ENCODE measurements at regions not wholly inside any gene's neighbourhood (a gene's known extent, or its start where the extent isn't known, plus 50 kb on each side); places are given as distances from the start of the nearest gene placed in this dataset.

DNA sequence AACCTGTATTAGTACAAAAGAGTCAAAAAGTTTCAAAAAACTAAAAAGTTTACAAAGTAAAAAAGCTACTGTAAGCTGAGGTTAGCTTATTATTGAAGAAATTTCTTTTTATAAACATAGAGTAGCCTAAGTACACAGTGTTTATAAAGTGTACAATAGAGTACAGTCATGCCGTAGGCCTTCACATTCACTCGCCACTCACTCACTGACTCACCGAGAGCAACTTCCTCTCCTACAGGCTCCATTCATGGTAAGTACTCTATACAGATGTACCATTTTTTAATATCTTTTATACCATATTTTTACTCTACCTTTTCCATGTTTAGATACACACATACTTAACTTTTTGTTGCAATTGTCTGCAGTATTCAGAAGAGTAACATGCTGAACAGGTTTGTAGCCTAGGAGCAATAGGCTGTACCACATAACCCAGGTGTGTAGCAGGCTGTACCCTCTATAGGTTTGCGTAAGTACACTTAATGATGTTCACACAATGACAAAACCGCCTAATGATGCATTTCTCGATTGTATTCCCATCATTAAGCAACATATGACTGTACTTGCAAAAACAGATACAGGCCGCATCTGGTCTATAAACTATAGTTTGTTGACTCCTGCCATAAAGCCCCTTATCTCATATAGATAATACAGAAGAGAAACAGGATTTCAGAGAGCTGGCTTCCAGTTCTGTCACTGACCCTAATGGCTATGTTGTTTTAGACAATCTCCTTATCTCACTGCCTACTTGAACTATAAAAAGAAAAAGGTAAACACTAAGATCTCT is 438.8 kb downstream of the HTR7 start:
- peak; percentile 84 for DNase-seq

- no peak for DNase-seq
Measured at GRCh38 chr10:90420637-90421318, 437.1 kb downstream of the HTR7 start.

DNA sequence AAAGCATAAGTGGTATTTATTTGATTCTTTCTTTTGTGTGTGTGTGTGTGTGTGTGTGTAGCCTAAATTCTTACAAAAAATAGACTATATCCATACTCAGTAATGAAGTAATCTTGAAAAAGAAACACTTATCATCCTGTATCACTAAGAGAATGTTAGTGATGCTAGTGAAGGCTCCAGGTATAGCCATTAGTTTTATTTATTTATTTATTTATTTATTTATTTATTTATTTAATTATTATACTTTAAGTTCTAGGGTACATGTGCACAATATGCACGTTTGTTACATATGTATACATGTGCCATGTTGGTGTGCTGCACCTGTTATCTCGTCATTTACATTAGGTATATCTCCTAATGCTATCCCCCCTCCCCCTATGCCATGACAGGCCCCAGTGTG is 436.0 kb downstream of the HTR7 start:
- DNase-seq, result no peak

- peak; percentile 33 for DNase-seq
Measured at GRCh38 chr10:90424730-90425129, 433.1 kb downstream of the HTR7 start.

DNA sequence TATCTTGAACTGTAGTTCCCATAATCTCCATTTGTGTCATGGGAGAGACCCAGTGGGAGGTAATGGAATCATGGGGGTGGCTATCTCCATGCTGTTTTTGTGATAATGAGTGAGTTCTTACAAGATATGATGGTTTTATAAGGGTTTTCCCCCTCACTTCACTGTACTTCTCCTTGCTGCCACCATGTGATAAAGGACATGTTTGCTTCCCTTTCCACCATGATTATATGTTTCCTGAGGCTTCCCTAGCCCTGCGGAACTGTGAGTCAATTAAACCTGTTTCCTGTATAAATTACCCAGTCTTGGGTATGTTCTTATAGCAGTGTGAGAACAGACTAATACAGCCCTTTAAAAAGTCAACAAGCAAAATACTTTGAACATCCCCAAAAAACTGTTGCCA is 427.7 kb downstream of the HTR7 start:
- DNase-seq, result no peak

DNA sequence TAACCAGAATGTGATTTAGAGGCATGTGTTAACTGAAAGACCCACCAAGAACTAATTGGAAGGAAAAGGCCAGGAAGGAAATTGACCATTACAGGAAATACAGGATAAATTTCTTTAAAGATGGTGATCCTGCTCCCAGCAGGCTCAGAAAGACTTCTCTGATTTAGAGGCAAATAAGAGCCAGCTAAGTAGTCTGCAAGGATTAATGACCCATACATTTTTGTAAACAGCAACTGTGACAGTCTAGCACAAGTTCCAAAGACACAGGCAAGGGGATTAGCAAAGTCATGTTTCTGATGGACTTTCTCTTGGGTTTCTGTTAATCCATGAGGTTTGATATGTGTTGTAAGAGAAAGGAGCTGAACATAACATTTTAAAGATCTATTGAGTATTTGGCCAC is 425.0 kb downstream of the HTR7 start:
- no peak for DNase-seq

DNA sequence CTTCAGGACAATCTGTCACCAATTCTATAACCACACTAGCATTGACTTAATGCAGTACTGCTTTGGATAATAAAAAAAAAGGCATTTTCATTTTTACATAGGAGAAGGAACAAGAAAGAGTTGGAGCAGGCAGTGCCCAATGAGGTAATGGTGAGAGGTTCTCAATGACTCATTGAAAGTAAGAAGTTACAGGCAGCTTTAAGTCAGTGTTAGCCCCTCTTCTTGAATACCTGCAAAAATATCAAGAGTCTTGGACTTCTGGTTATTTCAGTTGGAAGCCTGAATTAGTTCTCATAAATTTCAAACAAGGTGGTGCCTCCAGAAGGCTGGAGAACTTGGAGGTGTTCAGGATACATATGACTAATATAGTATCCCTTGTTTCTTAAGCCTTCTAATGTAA is 422.5 kb downstream of the HTR7 start:
- no peak for DNase-seq

- DNase-seq, result no peak
Measured at GRCh38 chr10:90437452-90437851, 420.4 kb downstream of the HTR7 start.

DNA sequence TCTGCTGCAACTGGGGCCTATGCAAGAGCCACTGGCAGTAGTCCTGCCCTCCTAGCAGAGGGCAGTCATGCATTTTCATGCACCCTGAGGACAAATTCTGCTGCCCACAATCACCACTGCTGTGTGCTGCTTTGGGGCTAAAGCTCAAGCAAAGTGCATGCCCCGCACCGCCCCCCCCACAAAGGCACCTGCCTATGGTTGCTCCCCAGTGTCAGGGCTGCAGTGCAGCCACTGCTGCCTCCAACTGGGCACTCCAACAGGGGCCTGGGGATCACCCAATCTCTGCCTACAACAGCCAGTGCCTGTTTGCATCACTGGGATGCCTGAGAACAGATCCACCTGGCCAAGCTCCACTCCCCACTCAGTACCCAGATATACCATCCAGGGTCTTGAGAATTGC is 417.0 kb downstream of the HTR7 start:
- no peak for DNase-seq

- no peak for DNase-seq
Measured at GRCh38 chr10:90443342-90443741, 414.5 kb downstream of the HTR7 start.

- no peak for DNase-seq
Measured at GRCh38 chr10:90447831-90448230, 410.0 kb downstream of the HTR7 start.

- DNase-seq, result no peak
Measured at GRCh38 chr10:90450797-90451196, 407.0 kb downstream of the HTR7 start.

DNA sequence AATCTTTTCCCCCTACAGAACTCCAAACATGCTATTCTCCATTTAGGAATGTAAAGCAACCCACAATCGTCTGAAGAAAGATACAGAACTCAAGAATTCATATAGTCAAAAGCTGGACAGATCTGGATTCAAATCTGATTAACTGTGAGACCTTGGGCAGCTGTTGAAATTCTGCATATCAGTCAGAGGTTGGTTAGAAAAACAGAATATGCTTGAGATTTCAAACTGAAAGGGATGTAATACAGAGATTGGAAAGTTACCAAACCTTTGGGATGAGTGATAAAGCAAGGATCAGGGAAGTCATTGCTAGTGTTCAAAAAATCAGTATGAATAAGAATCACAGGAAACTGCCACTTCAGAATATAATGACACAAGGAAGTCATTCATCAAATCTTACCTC is 406.6 kb downstream of the HTR7 start:
- peak; percentile 26 for DNase-seq

- DNase-seq, result no peak
Measured at GRCh38 chr10:90458054-90458453, 399.8 kb downstream of the HTR7 start.

DNA sequence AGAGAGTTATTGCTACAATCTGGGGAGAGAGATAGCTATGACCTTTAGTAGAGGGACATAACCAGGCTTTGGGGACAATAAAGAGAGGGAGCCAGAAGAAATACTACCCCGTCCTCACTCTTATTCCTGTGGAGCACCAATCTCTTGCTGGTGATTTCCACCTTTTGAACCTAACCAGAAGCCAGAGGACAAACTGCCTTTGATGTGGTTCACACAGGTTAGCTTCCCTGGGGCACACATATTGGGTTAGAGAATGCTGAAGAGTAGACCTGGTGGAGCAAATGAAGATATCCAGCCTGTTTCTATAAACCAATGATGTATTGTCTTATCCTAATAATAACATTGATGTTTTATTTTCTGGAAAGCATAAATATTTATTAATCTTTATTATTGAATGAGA is 399.3 kb downstream of the HTR7 start:
- DNase-seq, result no peak

DNA sequence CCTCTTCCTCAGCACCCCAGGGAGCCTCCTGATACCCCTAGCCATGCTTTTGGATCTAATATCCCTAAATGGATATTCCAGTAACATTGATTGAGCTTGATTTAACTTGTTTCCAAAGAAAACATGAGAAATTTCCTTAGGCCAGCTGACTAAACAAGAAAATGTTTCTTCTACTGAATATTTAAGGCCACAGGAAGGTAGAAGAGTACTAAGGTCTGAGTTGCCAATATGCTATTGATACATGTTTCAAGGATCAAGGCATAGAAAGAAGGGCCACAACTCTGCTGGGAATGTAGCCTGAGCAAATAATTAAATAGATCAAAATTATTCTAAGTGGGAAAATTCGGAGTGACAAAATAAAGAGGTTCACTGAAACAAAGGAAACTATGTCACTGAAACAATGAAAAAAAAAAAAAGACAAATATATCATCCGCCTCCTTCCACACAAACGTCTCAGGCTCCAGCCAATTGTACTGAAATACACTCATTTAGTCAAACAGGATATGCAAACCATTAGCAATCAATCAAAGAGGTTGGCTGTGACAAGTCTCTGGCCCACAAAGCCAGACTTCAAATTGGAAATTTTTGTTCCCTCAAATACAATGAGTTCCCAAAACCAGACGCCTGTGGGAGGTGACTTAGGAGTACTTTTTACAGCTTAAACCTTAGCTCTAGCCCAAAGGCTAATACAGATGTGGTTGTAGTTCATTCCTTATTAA is 396.2 kb downstream of the HTR7 start:
- DNase-seq, result no peak

DNA sequence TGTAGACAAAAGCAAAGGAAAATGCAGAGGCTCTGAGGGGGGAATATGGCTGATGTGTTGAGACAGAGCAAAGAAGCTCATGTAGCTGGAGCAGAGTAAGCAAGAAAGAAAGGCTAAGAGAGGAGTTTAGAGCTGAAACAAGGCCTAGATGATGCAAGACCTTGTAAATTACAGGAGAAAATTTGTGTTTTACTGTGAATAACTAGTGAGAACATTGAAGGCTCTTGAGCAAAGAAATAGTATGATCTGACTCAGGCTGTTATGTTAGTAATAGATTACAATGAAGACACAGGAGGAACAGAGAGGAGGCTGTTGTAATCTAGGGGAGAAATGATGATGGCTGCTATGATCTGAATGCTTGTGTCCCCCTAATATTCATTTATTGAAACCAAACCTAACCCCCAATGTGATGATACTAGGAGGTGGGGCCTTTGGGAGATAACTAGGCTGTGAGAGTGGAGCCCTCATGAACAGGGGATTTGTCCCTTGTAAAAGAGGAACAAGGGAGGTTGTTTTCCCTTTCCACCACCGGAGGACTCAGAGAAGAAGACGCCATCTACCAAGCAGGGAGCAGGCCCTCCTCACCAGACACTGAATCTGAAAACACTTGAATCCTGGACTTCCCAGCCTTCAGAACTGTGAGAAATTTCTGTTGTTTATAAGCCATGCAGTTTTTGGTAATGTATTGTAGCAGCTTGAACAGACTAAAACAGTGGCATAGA is 394.9 kb downstream of the HTR7 start:
- no peak for DNase-seq

DNA sequence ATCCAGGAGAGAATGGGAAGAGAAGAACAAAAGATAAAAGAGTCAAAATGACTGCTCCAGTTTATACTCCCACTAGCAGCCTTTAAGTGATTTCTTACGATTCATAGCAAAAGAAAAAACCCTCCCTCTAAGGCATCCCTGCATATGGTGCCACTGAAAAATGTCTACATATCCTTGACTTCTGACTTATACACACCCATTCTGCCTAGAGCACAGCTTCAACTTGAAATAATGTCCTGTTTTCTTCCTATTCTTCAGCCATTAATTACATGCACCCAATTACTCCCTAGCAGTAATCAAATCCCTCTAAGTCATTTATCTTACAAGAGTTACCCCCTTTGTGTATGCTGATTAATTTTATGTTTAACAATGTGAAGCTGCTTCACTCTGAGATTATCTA is 393.5 kb downstream of the HTR7 start:
- no peak for DNase-seq

- DNase-seq, result no peak
Measured at GRCh38 chr10:90470966-90471365, 386.9 kb downstream of the HTR7 start.

- no peak for DNase-seq
Measured at GRCh38 chr10:90480466-90480865, 377.4 kb downstream of the HTR7 start.

DNA sequence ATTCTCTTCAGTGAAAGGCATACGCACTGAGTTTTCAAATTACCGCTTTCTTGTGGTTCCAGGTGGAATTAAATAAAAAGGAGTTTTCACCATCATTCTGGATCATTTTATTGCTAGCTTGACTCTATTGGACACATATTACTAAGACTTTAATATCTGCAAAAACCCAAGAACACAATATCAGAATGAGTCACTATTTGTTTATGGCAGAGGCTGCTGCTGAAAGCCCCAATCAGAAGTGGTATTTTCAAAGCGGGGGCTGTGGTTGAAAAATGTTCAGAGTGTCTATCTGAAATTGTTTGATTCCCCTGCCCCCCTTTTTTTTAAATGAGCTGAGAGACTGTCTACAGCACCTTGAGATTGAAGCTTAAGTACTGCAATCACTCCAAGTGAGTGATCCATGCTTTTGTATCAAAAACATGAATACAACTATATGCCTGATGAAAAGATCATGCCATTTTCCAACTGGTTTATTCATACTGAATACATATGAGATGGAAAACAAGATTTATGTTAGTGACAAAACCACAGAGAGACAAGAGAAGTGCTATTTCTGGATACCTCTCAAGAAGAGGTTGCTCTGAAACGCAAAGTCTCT is 376.4 kb downstream of the HTR7 start:
- no peak for DNase-seq

- no peak for DNase-seq
Measured at GRCh38 chr10:90484518-90484917, 373.3 kb downstream of the HTR7 start.

DNA sequence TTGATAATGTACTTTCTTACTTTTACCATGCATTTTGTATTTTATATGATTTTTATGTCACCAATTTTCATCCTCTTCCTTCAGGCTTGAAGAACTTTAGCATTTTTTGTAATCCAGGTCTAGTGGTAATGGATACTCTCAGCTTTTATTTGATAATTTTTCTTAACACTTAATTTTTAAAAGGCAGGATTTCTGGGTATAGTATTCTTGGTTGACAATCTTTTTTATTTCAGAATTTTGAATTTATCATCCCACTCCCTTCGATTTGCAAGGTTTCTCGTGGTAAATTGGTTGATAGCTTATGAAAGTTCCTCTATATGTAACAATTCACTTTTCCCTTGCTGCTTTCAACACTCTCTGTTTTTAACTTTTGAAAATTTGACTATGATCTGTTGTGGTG is 363.7 kb downstream of the HTR7 start:
- no peak for DNase-seq

Measured in EL (cell line).